Sigmoid colon (tissue), 3 donors: ENCODE measurements at regions not wholly inside any gene's neighbourhood (a gene's known extent, or its start where the extent isn't known, plus 50 kb on each side); places are given as distances from the start of the nearest gene placed in this dataset.

Experiments used
- CTCF ChIP-seq, 4 experiments: fragments of 450-650 bp in 3 of 4; fragments of 200-600 bp in 1 of 4; IDR thresholded peaks; one replicate each; pipeline ENCODE4 v1.5.1; 2016 to 2019; ENCODE audit warnings: antibody characterized with exemption in 4 of 4, mild to moderate bottlenecking in 3 of 4, moderate library complexity in 2 of 4
- POLR2A ChIP-seq, 2 donors: fragments of 450-650 bp; IDR thresholded peaks; one replicate each; pipeline ENCODE4 v1.6.1; 2016; ENCODE audit warnings: antibody characterized with exemption in 2 of 2, mild to moderate bottlenecking in 2 of 2, moderate library complexity in 2 of 2

- TF ChIP-seq POLR2A (IDR thresholded peaks at IDR 0.05) (no peak), CTCF (IDR thresholded peaks at IDR 0.05) (no peak)
Measured at GRCh38 chr3:95354489-95354888, 1291.6 kb downstream of the NSUN3 start.
